ENCODE measurements at regions not wholly inside any gene's neighbourhood (a gene's known extent, or its start where the extent isn't known, plus 50 kb on each side); places are given as distances from the start of the nearest gene placed in this dataset.

- peaks cover 23% of the 10 kb centered on the region for H3K4me1 ChIP-seq (ENCODE audit: insufficient read depth, low read length, poor library complexity, severe bottlenecking)
- no peaks in the 10 kb centered on the region for H3K27me3 ChIP-seq (ENCODE audit: insufficient read depth, low read length, poor library complexity, severe bottlenecking)
- H3F3A ChIP-seq (ENCODE audit: low read depth), result no peaks in the 10 kb centered on the region
- no peak overlapping the region for H2AFZ ChIP-seq (ENCODE audit: low read length)
- no peaks in the 10 kb centered on the region for H3K36me3 ChIP-seq (ENCODE audit: insufficient read depth, low read length)
- no peaks in the 10 kb centered on the region for H3K9me2 ChIP-seq (replicated peaks; ENCODE audit: low read depth, low read length)
- H3K4me2 ChIP-seq (ENCODE audit: low read depth, low read length, poor library complexity, severe bottlenecking), result no peak overlapping the region
- H3K79me2 ChIP-seq (ENCODE audit: insufficient read depth, low read length), result no peaks in the 10 kb centered on the region
- no peak for TF ChIP-seq EZH2phosphoT487 (IDR thresholded peaks at IDR 0.05; ENCODE audit: borderline replicate concordance)
- no peak for TF ChIP-seq CTCF (conservative IDR thresholded peaks at IDR 0.05; ENCODE audit: low read length)
- no peaks in the 10 kb centered on the region for H4K20me1 ChIP-seq (ENCODE audit: insufficient read depth, low read length, poor library complexity, severe bottlenecking)
- no peak overlapping the region for H3K4me3 ChIP-seq (ENCODE audit: low read length, poor library complexity, severe bottlenecking)
- no peak overlapping the region for H3K9ac ChIP-seq (ENCODE audit: low read depth, low read length, poor library complexity, severe bottlenecking)
- H3K9me3 ChIP-seq (ENCODE audit: insufficient read depth, low read depth, low read length), result no peaks in the 10 kb centered on the region
Observed at GRCh38 chr3:30294241-30294667, 312.1 kb upstream of the TGFBR2 start.

GRCh38 chr3:30297112-30297511, 309.3 kb upstream of the TGFBR2 start:
- Histone ChIP-seq H3K27me3 (ENCODE audit: insufficient read depth, low read length, poor library complexity, severe bottlenecking) (no peaks in the 10 kb centered on the region), H3K4me2 (ENCODE audit: low read depth, low read length, poor library complexity, severe bottlenecking) (no peak overlapping the region), H3K9me3 (ENCODE audit: insufficient read depth, low read depth, low read length) (no peaks in the 10 kb centered on the region), H3K9me2 (replicated peaks; ENCODE audit: low read depth, low read length) (no peaks in the 10 kb centered on the region), H3K4me3 (ENCODE audit: low read length, poor library complexity, severe bottlenecking) (no peak overlapping the region), H3K36me3 (ENCODE audit: insufficient read depth, low read length) (no peaks in the 10 kb centered on the region), H4K20me1 (ENCODE audit: insufficient read depth, low read length, poor library complexity, severe bottlenecking) (no peaks in the 10 kb centered on the region), H3K9ac (ENCODE audit: low read depth, low read length, poor library complexity, severe bottlenecking) (no peak overlapping the region), H3F3A (ENCODE audit: low read depth) (no peaks in the 10 kb centered on the region), H3K79me2 (ENCODE audit: insufficient read depth, low read length) (no peaks in the 10 kb centered on the region), H3K4me1 (ENCODE audit: insufficient read depth, low read length, poor library complexity, severe bottlenecking) (peaks cover 18% of the 10 kb centered on the region), H2AFZ (ENCODE audit: low read length) (no peak overlapping the region)
- TF ChIP-seq EZH2phosphoT487 (IDR thresholded peaks at IDR 0.05; ENCODE audit: borderline replicate concordance) (no peak), CTCF (conservative IDR thresholded peaks at IDR 0.05; ENCODE audit: low read length) (no peak)

GRCh38 chr3:30299674-30300385, 306.6 kb upstream of the TGFBR2 start:
- Histone ChIP-seq H3K4me3 (ENCODE audit: low read length, poor library complexity, severe bottlenecking) (no peak overlapping the region), H3K9me3 (ENCODE audit: insufficient read depth, low read depth, low read length) (no peaks in the 10 kb centered on the region; the same call in 1 of the 2 replicates), H3F3A (ENCODE audit: low read depth) (no peaks in the 10 kb centered on the region), H4K20me1 (ENCODE audit: insufficient read depth, low read length, poor library complexity, severe bottlenecking) (no peaks in the 10 kb centered on the region), H3K9me2 (replicated peaks; ENCODE audit: low read depth, low read length) (no peaks in the 10 kb centered on the region), H3K9ac (ENCODE audit: low read depth, low read length, poor library complexity, severe bottlenecking) (no peak overlapping the region), H3K79me2 (ENCODE audit: insufficient read depth, low read length) (no peaks in the 10 kb centered on the region), H3K4me1 (ENCODE audit: insufficient read depth, low read length, poor library complexity, severe bottlenecking) (peaks cover 13% of the 10 kb centered on the region), H3K4me2 (ENCODE audit: low read depth, low read length, poor library complexity, severe bottlenecking) (no peak overlapping the region), H3K36me3 (ENCODE audit: insufficient read depth, low read length) (no peaks in the 10 kb centered on the region), H3K27me3 (ENCODE audit: insufficient read depth, low read length, poor library complexity, severe bottlenecking) (no peaks in the 10 kb centered on the region), H2AFZ (ENCODE audit: low read length) (no peak overlapping the region)
- TF ChIP-seq EZH2phosphoT487 (IDR thresholded peaks at IDR 0.05; ENCODE audit: borderline replicate concordance), result no peak
- no peak for TF ChIP-seq CTCF (conservative IDR thresholded peaks at IDR 0.05; ENCODE audit: low read length)
